Activated CD8-positive, alpha-beta memory T cell treated with anti-CD3 and anti-CD28 coated beads, Interleukin-2, amount 50 U/mL, for 4 hours (primary cell): ENCODE measurements at regions not wholly inside any gene's neighbourhood (a gene's known extent, or its start where the extent isn't known, plus 50 kb on each side); places are given as distances from the start of the nearest gene placed in this dataset.
A peak's percentile ranks its signal among the peaks of the same experiment; 100 is the strongest.
"Not testable (repeated sequence)": the region's sequence is repeated elsewhere in the genome, so short reads cannot be mapped to it uniquely, and the experiment has no call there.

Experiments used
- DNase-seq: peaks from one replicate; pipeline ENCODE4 v3.0.0-alpha.2; 2020

DNA sequence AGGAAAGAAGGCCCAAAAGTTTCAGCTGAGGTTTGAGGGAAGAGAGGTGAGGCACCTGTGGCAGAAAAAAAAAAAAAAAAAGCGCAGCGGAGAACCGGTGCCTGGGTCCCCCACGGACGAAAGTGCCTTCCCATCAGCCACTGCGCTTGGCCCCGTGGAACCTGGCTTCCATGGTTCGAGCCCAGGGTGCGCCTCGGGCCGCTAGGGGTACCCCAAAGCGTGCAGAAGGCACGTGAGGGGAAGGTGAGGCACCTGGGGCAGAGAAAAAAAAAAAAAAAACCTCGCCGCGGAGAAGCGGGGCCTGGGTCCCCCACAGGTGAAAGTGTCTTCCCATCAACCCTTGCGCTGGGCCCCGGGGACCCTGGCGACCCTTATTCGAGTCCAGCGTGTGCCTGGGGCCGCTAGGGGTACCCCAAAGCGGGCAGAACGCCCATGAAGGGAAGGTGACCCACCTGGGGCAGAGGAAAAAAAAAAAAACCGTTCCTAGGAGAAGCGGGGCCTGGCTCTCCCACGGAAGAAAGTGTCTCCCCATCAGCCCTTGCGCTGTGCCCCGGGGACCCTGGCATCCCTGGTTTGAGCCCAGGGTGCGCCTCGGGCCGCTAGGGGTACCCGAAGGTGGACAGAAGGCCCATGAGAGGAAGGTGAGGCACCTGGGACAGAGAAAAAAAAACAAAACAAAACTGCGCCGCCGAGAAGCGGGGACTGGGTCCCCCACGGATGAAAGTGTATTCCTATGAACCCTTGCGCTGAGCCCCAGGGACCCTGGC, 228.6 kb downstream of the CCDC74A start:
- DNase-seq, result no peak

DNA sequence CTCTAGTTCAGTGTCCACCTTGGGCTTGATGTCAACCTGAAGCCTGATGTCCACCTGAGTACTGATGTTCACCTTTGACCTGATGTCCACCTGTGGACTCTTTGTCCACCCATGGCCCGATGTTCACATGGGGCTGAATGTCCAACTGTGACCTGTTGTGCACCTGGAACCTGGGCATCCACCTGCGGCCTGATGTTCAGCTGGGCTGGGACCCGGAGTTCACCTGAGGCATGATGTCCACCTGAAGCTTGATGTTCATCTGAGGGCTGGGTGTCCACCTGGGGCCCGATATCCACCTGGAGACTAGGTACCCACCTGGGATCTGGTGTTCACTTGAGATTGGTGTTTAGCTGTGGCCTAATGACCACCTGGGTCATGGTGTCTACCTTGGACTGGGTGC, 231.3 kb downstream of the CCDC74A start:
- not testable (repeated sequence) for DNase-seq

DNA sequence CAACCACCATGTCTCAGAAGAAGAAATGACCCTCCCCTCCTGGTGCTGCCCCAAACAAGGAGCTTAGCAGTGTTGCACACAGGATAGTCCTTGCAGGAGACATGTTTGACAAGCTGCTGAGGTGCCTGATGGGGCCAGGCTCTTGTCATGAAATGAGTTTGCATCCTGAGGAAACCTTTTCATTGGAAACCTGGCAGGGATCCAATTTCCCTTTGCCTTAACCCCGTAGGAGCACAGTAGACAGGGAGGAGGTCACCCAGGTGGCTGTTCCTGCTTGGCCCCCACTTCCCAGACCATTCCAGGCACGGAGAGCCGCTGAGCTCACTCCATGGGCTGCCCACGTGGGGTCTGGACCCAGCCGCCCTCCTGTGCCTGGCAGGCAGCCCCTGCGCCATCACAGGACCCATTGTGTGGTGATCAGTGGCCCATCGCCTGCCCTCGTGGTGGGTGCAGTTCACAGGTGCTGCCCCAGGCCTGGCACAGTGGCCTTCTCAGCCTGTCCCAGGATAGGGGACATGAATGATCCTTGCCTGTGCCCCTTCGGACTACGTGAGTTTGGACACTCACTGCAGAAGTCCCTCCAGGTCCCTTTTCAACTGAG, 247.4 kb downstream of the CCDC74A start:
- DNase-seq, result not testable (repeated sequence)

DNA sequence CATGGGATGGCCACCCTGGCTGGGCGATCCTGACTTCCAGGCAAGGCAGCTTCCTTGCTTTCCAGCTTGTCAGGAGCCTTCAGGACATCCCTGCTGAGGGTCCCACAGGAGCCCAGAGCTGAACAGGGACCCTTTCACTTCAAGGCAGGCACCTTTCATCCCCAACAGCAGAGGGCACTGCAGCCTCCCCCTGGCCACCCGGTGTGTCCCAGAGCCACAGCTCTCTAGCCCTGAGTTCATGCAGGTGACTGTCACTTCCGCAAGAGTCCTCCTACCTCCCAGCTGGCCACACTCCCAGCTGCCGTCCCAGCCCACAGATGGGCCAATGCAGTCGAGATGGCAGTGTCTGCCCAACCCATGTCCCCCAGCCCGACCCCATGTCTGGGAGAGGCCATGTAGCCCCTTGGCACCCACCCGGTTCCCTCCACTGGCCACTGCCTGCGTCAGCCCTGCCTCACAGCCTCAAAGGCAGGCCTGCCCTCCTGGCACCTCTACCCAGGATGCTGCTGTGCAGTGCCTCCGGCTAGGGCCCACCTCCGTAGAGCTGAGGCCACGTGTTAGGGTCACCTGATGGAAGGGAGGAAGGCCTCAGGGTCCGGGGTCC, 248.3 kb downstream of the CCDC74A start:
- not testable (repeated sequence) for DNase-seq

DNA sequence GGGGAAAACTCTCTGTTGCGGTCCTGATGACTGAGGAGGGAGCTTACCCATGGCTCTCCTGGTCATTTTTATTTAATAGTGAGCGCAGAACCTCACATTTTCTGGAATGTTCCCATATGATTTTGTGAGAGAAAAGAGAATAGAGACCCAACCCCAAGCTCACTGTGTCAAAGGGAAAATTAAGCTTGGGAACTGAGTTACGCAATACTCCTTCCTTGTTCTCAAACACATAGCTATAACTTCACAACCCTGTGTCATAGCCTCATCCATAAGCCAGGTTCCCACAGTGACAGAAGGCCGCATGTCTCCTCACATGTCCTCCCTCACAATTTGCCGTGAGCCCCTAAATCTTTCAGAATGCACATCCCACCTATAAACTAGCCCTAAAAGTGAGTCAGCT, 252.8 kb downstream of the CCDC74A start:
- not testable (repeated sequence) for DNase-seq

DNA sequence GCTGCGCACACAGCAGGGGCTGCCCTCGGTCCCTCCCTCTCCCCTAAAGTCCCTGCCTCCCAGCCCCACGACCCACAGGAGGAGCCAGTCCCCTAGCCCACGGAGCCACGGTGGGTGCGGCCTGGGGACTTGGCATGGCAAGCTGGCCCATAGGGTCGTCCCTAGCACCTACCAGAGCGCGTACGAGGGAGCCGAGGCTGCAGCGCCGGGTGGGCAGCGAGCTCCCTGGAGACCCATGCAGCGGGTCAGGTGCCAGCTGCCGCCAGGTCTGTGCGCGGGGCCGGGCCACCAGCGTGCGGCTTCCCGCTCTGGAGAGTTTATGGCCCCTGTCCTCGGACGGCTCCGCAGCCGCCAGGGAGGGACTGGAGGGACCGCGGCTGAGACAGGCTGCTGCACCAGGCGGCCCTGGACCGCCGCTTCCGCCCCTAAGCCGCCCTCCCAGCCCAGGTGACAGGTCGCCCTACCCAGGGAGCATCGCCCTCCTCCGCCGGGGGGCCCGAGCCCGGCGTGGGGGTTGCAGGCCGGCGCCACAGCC, 273.6 kb downstream of the CCDC74A start:
- DNase-seq, result no peak

DNA sequence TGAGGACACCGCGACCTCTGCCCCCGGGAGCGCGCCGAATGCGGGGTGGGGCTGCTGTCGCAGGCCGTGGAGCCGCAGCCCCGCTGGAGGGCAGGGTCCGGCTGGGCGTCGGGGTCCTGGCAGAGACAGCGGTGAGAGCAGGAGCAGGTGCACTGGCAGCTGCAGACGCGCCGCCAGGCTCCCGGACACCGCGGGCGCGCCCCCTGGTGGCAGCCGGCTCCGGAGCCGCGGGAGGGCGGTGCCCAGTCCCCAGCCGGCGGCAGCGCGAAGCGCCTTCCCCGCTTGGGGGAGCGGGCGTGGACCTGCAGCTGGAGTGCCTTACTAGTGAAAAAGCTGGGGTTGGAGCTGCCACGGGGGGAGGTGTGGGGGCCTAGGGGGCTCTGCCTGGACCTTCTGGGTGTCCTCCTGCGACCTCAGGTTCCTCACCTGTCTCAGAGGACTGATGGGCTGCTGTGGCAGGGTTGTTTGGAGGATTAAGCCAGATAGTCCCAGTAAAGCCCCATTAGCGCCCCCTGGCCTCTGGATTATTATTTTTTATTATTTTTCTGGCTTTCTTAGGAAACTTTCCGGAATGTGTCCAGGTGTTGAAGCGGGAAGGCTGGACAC, 274.2 kb downstream of the CCDC74A start:
- peak; percentile 76 for DNase-seq

DNA sequence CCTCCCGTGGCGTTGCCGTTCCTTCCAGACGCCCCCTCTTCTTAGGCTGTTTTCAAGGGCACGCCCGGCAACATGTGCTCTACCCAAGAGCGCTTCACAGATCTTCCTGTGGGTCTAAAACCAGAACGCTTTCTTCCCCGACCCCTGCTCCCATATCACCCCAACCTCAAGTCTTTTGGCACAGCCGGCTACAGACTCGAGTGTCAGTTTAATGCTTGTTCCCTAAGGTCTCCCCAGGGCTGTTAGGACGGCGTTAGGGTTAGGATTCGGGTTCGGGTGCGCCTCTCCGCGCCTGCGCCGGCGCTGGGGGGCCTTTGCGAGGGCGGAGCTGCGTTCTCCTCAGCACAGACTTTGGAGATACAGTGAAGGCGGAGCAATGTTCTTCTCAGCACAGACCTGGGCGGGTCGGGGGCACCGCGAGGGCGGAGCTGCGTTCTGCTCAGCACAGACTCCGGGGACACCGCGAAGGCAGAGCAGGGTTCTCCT, 274.7 kb downstream of the CCDC74A start:
- peak; percentile 56 for DNase-seq

DNA sequence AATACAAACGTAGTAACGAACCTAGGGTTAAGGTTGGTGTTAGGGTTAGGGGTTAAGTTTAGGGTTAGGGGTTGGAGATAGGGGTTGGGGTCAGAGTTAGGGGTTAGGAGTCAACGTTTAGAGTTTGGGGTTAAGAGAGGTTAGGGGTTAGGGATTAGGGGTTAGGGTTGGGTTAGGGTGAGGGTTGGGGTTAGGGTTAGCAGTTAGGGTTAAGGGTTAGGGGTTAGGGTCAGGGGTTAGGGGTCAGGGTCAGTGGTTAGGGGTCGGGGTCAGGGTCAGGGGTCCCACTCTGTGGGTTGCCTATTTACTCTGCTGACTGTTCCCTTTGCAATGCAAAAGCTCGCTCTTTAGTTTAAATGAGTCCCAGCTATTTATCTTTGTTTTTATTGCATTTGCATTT, 275.5 kb downstream of the CCDC74A start:
- not testable (repeated sequence) for DNase-seq

DNA sequence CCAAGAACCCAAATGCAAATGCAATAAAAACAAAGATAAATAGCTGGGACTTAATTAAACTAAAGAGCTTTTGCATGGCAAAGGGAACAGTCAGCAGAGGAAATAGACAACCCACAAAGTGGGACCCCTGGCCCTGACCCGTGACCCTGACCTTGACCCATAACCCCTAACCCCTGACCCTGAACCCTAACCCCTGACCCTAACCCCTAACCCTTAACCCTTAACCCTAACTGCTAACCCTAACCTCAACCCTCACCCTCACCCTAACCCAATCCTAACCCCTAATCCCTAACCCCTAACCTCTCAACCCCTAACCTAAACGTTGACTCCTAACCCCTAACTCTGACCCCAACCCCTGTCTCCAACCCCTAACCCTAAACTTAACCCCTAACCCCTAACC, 284.9 kb downstream of the CCDC74A start:
- DNase-seq, result not testable (repeated sequence)

DNA sequence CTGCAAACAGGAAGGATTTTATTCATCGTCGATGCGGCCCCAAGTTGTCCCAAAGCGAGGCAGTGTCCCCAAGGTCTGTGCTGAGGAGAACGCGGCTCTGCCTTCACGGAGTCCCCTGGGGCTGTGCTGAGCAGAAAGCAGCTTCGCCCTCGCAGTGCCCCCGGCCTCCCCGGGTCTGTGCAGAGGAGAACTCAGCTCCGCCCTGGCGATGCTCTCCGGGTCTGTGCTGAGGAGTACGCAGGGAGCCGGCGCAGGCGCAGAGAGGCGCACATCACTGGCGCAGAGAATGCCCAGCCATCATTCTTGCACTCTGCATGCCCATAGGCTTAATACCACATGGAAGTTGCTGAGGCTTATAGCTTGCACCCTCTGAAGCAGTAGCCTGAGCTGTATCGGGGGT, 285.7 kb downstream of the CCDC74A start:
- not testable (repeated sequence) for DNase-seq

DNA sequence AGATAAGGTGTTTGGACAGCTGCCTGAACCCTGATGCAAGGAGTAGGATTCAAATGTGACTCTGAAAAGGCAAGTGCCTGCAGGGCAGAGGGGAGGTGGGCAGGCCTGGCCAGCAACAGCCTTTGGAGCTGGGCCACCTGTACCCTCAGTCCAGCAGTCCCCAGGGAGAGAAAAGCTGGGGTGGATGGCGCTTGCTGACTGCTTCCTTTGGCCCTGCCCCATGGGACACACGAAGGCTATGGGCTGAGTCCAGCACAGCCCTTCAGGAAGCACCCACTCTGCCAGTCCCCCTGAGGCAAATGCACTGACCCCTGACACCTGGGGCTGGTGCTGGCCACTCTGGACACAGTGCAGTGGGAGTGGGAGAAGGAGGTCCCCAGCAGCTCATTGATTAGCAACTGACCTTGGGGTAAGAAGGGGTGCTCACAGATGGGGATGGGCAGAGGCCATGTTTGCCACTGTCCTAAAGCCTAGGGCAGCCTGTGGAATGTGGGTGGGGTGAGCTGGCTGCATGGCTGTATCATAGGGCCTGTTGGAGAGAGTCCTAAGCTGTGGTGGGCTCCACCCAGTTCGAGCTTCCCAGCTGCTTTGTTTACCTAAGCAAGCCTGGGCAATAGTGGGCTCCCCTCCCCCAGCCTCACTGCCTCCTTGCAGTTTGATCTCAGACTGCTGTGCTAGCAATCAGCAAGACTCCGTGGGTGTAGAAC, 290.7 kb downstream of the CCDC74A start:
- DNase-seq, result not testable (repeated sequence)

DNA sequence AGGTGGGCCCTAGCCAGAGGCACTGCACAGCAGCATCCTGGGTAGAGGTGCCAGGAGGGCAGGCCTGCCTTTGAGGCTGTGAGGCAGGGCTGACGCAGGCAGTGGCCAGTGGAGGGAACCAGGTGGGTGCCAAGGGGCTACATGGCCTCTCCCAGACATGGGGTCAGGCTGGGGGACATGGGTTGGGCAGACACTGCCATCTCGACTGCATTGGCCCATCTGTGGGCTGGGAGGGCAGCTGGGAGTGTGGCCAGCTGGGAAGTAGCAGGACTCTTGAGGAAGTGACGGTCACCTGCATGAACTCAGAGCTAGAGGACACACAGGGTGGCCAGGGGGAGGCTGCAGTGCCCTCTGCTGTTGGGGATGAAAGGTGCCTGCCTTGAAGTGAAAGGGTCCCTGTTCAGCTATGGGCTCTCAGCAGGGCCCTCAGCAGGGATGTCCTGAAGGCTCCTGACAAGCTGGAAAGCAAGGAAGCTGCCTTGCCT, 294.6 kb downstream of the CCDC74A start:
- DNase-seq, result not testable (repeated sequence)

DNA sequence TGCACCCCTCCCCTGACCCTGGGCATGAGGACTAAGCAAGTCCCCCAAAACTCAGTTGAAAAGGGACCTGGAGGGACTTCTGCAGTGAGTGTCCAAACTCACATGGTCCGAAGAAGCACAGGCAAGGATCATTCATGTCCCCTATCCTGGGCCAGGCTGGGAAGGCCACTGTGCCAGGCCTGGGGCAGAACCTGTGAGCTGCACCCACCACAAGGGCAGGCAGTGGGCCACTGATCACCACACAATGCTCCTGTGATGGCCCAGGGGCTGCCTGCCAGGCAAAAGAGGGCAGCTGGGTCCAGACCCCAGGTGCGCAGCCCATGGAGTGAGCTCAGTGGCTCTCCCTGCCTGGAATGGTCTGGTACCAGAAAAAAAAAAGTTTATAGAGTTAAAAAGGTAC, 295.4 kb downstream of the CCDC74A start:
- not testable (repeated sequence) for DNase-seq

DNA sequence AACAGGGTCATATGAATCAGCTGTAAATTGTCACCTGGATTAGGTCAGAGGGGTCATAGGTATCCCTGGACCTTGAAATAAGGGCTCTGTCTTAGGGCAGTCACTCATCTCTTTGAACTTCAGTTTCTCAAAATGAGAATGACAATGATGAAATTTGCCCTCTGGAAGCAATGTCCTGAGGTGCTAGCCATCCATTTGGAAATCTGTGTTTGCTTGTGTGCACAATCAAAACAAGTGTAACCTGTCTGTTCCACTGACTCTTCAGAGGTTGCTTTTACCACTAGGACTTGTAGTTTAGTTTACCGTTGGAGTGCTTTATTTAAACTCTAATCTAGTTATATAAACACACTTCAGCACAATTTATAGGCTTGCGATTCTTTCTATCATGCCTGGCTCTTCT, 297.3 kb downstream of the CCDC74A start:
- not testable (repeated sequence) for DNase-seq

DNA sequence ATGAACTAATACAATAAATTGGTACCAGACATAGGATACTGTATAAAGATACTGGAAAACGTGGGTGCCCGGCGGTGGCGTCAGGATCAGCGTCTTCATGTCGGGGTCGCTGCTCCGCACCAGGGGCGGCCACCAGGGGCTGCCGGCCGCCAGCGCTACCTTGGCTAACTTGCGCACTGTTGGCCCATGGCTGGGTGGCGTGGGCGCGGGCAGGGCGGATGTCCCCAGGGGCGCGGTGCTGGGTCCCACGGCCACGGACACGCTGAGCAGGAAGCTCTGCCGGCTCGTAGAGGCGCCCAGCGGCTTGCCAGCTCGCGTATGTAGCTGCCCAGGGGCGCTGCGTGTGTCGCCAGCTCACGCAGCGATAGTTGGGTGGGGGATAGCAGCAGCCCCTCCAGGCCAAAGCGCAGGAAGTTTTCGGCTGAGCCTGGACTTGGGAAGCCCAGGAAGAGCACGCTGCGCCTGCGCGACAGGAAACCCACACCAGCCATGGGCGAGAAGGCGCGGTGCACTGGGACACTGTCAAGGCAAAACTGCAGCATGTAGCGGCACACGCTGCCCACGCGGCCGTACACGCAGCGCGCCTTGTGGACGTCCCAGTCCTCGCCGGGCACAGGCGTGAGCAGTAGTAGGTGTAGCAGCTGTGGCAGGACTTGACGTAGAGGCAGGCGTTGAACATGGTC, 299.9 kb downstream of the CCDC74A start:
- DNase-seq, result no peak

DNA sequence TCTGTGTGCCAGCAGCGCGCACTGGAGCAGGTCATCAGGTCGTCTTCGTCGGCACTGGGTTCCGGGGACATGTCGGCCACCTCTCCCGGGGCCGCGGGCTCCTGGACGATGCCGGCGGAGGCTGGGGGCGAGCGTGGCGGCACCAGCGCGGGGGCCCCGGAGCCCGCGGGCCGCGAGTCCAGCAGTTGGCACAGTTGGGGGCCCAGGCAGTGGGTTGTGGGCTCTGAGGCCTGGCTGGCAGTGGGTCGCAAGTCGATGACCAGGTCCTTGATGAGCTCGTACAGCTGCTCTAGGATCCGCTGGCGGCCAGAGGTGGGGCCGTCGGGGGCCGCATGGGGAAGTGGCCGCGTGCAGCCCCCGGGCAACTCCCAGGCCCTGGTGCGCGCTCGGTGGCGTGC, 300.5 kb downstream of the CCDC74A start:
- no peak for DNase-seq

DNA sequence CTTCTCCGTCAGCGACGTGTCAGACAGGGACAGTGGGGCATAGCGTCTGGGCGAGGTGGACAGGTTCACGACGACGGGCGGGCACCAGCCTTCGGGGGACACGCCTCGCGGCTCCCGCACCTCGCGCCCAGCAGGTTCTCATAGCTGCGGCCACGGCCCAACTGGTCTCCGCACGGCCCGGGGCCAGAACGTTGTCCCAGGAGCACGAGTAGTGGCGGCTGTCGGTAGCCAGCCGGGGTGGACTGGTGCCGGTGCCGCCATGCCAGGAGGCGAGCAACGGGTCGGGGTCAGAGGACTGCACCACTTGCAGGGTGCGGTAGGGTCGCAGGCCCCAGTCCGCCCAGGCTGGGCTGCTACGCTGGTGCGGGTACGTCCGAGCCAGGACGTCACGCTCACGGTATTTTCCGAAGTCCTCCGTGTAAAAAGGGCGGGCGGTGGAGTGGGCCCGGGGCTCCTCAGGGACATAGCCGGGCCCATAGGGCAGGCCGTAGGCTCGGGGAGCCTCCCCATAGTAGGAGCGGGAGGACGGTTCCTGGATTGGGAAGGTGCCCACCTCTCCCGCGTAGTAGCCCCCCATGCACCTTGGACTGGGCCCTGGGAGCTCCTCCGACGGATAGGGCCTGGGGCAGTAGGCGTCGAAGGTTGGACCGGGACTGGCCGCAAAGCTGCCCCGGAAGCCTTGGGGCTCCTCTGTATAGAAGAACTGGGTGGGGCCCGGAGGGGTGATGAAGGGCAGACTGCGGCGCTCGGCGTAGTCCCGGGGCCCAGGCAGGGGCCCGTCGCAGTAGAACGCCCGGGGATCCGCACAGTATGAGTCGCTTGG, 301.2 kb downstream of the CCDC74A start:
- DNase-seq, result not testable (repeated sequence)

DNA sequence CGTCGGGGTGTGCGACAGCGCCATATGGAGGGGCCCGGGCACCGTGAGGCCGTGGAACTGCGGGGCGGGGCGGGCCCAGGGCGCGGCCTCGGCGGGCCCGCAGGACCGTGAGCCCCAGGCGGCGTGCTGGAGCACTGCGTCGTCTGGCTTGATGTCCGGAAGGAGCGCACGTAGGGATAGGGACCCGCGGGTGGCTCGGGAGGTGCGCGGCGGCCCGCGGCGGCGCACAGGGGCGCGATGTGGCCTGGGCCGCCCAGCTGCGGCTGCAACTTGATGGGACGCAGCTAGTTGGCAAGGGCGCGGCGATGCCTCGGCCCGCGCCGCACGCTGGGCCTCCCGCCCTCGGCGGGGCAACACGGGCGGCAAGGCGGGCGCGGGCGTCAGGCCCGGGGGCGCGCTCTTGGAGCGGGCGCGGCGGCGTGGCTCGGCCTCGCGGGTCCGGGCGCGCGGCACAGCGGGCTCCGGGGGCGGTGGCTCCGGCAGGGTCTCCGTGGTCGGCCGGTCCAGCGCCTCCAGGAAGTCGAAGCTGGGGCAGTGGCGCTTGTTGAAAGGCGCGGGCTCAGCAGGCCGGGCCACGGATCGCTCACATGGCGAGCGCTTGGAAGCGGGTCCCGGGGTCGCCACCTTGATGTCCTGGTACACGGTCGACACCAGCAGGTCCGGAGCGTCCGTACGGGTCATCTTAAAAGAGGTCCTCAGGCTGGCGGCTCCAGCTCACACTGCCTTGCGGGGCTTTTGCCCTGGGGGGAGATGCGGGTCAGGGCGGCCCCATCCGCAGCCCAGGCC, 302.0 kb downstream of the CCDC74A start:
- DNase-seq, result not testable (repeated sequence)
